Esophagus (tissue), 2 donors: ENCODE measurements at regions not wholly inside any gene's neighbourhood (a gene's known extent, or its start where the extent isn't known, plus 50 kb on each side); places are given as distances from the start of the nearest gene placed in this dataset.

Source experiments
- H3K27ac ChIP-seq, 2 donors: one replicate each; pipeline ENCODE4 v1.5.1; 2013; ENCODE audit warnings: low read depth in 2 of 2, mild to moderate bottlenecking in 2 of 2, inconsistent platforms in 1 of 2, low read length in 1 of 2, moderate library complexity in 1 of 2
- H3K27me3 ChIP-seq, 2 donors: one replicate each; pipeline ENCODE4 v1.6.1; 2013; ENCODE audit warnings: low read length in 2 of 2, control low read depth in 1 of 2, mild to moderate bottlenecking in 1 of 2; ENCODE audit not compliant: insufficient read depth in 2 of 2, control insufficient read depth in 1 of 2
- H3K36me3 ChIP-seq, 2 donors: one replicate each; pipeline ENCODE4 v1.6.1; 2013; ENCODE audit warnings: low read length in 1 of 2; ENCODE audit not compliant: control insufficient read depth in 2 of 2, insufficient read depth in 2 of 2
- H3K4me1 ChIP-seq, 2 donors: one replicate each; pipeline ENCODE4 v1.6.1; 2013; ENCODE audit warnings: low read length in 1 of 2; ENCODE audit not compliant: control insufficient read depth in 2 of 2, insufficient read depth in 2 of 2
- H3K4me3 ChIP-seq, 2 donors: one replicate each; pipeline ENCODE4 v1.5.1; 2013; ENCODE audit warnings: low read length in 2 of 2, mild to moderate bottlenecking in 2 of 2, low read depth in 1 of 2, moderate library complexity in 1 of 2
- H3K9me3 ChIP-seq, 2 donors: one replicate each; pipeline ENCODE4 v1.6.1; 2013; ENCODE audit warnings: mild to moderate bottlenecking in 2 of 2, low read depth in 1 of 2, low read length in 1 of 2, moderate library complexity in 1 of 2; ENCODE audit not compliant: control insufficient read depth in 2 of 2, insufficient read depth in 1 of 2
- WGBS, 2 donors: extraction: QIAGEN DNeasy Blood & Tissue Kit; methylation state at CpG; one replicate each; pipeline ENCODE4 v1.1.7; 2013; 5-methylcytosine and 5-hydroxymethylcytosine counted together
- donor health status: healthy with polysubstance abuse.
- donor health status: Bipolar disorder and iron deficiency.

- Histone ChIP-seq H3K36me3 (no peaks in the 10 kb centered on the region), H3K27me3 (no peaks in the 10 kb centered on the region), H3K4me1 (no peaks in the 10 kb centered on the region), H3K27ac (no peak overlapping the region), H3K4me3 (no peak overlapping the region), H3K9me3 (no peaks in the 10 kb centered on the region)
- WGBS, 2 donors = 88 to 93% methylated on average over 4 of the region's 4 CpGs
These were observed 560.4 kb upstream of the KLHL29 start for GRCh38 chr2:22824618-22825017.

GRCh38 chr2:22826703-22827102 lies 558.3 kb upstream of the KLHL29 start:
- Histone ChIP-seq H3K36me3 (no peaks in the 10 kb centered on the region), H3K27ac (no peak overlapping the region), H3K4me3 (no peak overlapping the region), H3K9me3 (no peaks in the 10 kb centered on the region), H3K4me1 (no peaks in the 10 kb centered on the region), H3K27me3 (no peaks in the 10 kb centered on the region)
- 34 to 80% methylated on average over 1 of the region's 1 CpG for WGBS, 2 donors

GRCh38 chr2:22829791-22830190 lies 555.2 kb upstream of the KLHL29 start:
- no peak overlapping the region for H3K4me3 ChIP-seq
- WGBS, 2 donors = 81 to 86% methylated on average over 5 of the region's 5 CpGs

GRCh38 chr2:22832196-22832595 lies 552.8 kb upstream of the KLHL29 start:
- 73 to 74% methylated on average over 2 of the region's 2 CpGs for WGBS, 2 donors

More at GRCh38 chr2:22829791-22830190, 555.2 kb upstream of the KLHL29 start:
- H3K27ac ChIP-seq = no peak overlapping the region
- H3K4me1 ChIP-seq = no peaks in the 10 kb centered on the region
- no peaks in the 10 kb centered on the region for H3K9me3 ChIP-seq
- no peaks in the 10 kb centered on the region for H3K27me3 ChIP-seq
- no peaks in the 10 kb centered on the region for H3K36me3 ChIP-seq

GRCh38 chr2:22838461-22838860 lies 546.5 kb upstream of the KLHL29 start:
- H3K27me3 ChIP-seq = no peaks in the 10 kb centered on the region
- H3K4me1 ChIP-seq = no peaks in the 10 kb centered on the region
- H3K4me3 ChIP-seq = no peak overlapping the region
- H3K9me3 ChIP-seq = no peaks in the 10 kb centered on the region
- H3K27ac ChIP-seq = no peak overlapping the region
- no peaks in the 10 kb centered on the region for H3K36me3 ChIP-seq

More at GRCh38 chr2:22832196-22832595, 552.8 kb upstream of the KLHL29 start:
- Histone ChIP-seq H3K4me1 (no peaks in the 10 kb centered on the region), H3K36me3 (no peaks in the 10 kb centered on the region), H3K27ac (no peak overlapping the region), H3K27me3 (no peaks in the 10 kb centered on the region), H3K9me3 (no peaks in the 10 kb centered on the region), H3K4me3 (no peak overlapping the region)

- Histone ChIP-seq H3K4me3 (no peak overlapping the region), H3K27ac (no peak overlapping the region), H3K4me1 (no peaks in the 10 kb centered on the region), H3K36me3 (no peaks in the 10 kb centered on the region), H3K9me3 (no peaks in the 10 kb centered on the region), H3K27me3 (no peaks in the 10 kb centered on the region)
- WGBS, 2 donors = 61 to 63% methylated on average over 5 of the region's 5 CpGs
These were observed 542.6 kb upstream of the KLHL29 start for GRCh38 chr2:22842205-22842869.

GRCh38 chr2:22843919-22844537 lies 541.0 kb upstream of the KLHL29 start:
- no peaks in the 10 kb centered on the region for H3K36me3 ChIP-seq
- no peaks in the 10 kb centered on the region for H3K9me3 ChIP-seq
- no peaks in the 10 kb centered on the region for H3K27me3 ChIP-seq
- H3K4me3 ChIP-seq = no peak overlapping the region
- no peak overlapping the region for H3K27ac ChIP-seq
- H3K4me1 ChIP-seq = no peaks in the 10 kb centered on the region
- WGBS, 2 donors = 41 to 51% methylated on average over 1 of the region's 1 CpG

- WGBS, 2 donors = 89 to 91% methylated on average over 7 of the region's 7 CpGs
- Histone ChIP-seq H3K4me1 (no peaks in the 10 kb centered on the region), H3K27me3 (no peaks in the 10 kb centered on the region), H3K36me3 (no peaks in the 10 kb centered on the region), H3K9me3 (no peaks in the 10 kb centered on the region), H3K4me3 (no peak overlapping the region), H3K27ac (no peak overlapping the region)
These were observed 534.7 kb upstream of the KLHL29 start for GRCh38 chr2:22850310-22850709.

GRCh38 chr2:22854588-22854987 lies 530.4 kb upstream of the KLHL29 start:
- WGBS, 2 donors = 75% methylated on average over 3 of the region's 3 CpGs
- Histone ChIP-seq H3K27me3 (no peaks in the 10 kb centered on the region), H3K4me1 (no peaks in the 10 kb centered on the region), H3K9me3 (no peaks in the 10 kb centered on the region), H3K27ac (no peak overlapping the region), H3K4me3 (no peak overlapping the region), H3K36me3 (no peaks in the 10 kb centered on the region)

- Histone ChIP-seq H3K27ac (no peak overlapping the region), H3K9me3 (no peaks in the 10 kb centered on the region), H3K4me1 (no peaks in the 10 kb centered on the region), H3K27me3 (no peaks in the 10 kb centered on the region), H3K4me3 (no peak overlapping the region), H3K36me3 (no peaks in the 10 kb centered on the region)
- 61 to 84% methylated on average over 3 of the region's 3 CpGs for WGBS, 2 donors
These were observed 529.9 kb upstream of the KLHL29 start for GRCh38 chr2:22855081-22855480.
